HG03520 (cell line): ENCODE measurements at regions not wholly inside any gene's neighbourhood (a gene's known extent, or its start where the extent isn't known, plus 50 kb on each side); places are given as distances from the start of the nearest gene placed in this dataset.

Source experiments
- ATAC-seq: cut with Tn5 transposase; IDR thresholded peaks from one replicate; pipeline ENCODE4 v1.9.1; 2021; ENCODE audit warnings: mild to moderate bottlenecking, moderate library complexity; ENCODE audit not compliant: unreplicated experiment

DNA sequence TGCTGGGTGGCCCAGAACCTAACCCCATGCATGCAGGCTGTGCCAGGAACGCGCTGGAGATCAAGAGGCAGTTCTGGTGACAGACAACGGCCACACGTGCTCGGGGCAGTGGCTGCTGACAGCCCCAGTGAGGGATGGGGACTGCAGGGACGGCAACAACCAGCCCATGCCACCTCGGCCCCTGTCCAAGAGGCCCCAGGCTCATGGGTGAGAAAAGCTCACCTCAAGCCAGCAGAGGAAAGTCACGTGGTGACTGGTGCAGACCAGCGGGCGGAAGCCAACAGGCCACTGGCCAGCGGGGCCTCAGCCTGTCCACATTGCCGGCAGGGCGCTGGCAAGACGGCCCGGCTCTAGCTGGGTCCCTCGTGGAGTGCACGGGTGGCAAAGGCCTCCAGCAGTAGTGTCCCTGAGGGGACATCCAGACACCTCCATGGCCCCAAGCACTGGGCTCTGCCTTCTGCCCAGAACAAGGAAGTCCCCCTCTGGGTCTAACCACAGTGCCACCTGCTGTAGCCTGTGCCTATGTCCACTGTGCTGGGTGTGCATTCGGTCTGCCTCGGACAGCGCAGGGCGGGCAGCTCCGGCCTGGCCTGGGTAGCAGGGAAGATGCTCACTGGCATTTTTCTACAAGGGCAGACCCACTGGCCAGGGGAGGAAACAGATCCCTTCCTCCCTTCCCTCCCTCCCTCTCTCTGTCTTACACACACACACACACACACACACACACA is 134.1 kb downstream of the NCOR2 start:
- ATAC-seq = no peak

DNA sequence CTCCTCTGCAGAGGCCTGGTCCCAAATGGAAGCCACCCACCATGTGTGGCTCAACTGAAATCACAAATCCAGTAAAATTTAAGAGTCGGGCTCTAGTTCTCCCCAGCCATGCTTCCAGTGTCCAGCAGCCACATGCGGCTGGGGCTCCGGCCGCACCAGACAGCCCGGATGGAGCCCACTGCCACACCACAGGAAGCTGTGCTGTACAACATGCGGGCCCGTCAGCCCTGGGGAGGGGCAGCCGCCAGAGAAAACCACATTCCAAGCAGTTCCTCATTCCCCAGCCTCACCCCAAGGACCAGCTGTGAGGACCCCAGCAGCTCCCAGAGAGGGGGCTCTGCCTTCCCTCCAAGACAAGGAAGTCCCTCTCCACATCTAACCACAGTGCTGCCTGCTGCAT is 135.0 kb downstream of the NCOR2 start:
- ATAC-seq = no peak

DNA sequence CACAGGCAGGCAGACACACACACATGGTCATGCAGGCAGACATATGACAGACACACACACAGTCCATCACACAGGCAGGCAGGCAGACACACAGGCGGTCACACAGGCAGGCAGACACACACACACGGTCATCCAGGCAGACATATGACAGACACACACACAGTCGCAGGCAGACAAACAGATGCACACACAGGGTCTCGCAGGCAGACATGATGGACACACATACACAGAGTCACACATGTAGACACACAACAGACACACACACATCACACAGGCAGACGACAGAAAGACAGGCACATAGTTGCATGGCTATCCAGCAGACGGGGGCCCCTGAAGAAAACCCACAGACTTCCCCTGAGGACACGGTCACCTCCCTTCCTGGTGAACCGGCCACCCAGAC is 135.4 kb downstream of the NCOR2 start:
- no peak for ATAC-seq

DNA sequence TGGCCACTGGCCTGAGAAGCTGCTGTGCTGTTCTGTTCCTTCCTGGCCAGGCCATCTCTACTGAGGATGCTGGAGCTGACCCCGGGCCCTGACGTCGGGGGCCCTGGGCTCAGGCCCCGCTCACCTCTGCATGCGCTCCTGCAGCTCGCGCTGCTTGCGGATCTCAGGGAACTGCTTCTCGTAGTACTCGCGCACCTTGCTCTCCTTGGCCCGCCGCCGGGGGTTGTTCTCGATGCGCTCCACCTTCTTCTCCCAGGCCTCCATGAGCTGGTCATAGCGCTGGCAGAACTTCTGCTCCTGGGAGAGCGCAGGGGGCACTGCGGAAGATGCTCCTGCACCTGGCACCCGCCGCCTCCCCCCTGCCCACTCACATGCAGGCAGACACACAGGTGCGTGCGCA is 135.6 kb downstream of the RFLNA start:
- ATAC-seq = no peak

DNA sequence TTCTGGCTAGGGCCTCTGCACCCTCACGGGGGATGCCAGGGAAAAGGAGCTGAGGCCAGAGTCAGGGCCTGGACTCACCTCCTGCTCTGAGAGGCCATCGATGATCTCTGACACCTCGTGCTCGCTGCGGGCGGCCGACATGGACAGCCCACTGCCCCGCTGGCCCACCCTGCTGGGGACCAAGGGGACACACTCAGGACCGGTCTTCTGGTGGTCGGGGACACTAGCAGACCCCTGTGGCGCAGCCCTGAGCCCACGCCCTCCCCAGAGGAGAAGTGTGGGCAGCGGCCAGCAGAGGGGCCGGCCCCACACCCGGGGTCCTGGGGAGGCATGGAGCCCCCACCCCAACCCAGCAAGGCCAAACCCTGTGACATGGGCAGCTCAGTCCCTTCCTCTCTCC is 134.6 kb downstream of the RFLNA start:
- ATAC-seq = no peak

DNA sequence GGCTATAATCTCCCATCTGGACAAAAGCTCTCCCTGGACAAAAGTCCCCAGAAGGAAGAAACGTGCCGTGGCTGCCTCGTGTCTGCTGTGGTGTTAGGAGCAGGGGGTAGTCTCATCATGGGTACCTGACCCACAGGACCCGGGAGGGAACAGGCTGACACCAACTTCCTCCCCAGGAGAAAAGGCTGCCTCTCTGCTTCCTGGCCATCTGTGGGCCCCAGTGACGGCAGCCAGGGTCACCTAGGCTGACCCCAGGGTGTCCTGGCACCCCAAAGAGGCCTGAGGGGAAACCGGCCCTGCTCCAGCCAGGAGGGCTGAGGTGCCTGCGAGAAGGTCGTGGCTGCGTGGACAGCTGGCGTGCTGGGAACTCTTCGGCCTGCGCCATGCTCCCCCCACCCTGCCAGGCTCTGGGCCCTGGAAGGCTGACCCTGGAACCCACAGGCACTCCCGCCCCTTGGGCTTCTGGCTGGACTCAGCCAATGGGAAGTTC is 133.9 kb downstream of the RFLNA start:
- no peak for ATAC-seq

DNA sequence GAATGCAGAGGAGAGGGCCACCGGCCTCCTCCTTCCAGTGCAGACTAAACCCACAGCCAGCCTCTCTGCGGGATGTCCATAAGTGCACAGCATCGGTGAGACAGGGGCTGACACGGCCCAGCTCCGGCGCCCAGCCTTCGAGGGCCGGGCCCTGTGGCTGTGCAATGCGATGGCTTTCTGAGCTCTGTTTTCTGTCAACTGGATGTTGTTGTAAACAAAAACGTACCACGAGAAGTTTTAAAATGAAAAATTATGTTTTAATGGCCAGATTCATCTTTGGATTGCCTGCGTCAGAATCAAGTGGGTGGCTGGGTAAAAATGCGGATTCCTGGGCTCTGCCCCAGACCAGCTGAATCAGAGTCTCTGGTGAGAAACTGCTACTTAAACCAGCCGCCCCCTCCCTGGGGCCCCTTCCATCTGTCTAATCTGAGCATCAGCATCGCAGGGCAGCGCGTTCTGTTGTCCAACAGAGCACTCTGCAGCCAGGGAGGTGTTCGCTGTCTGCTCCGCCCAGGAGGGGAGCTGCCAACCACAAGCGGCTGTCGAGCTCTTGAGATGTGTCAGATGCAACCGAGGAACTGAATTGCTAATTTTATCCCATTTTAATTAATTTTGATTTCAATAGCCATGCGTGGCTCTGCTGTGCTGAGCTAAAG is 133.4 kb downstream of the RFLNA start:
- no peak for ATAC-seq

DNA sequence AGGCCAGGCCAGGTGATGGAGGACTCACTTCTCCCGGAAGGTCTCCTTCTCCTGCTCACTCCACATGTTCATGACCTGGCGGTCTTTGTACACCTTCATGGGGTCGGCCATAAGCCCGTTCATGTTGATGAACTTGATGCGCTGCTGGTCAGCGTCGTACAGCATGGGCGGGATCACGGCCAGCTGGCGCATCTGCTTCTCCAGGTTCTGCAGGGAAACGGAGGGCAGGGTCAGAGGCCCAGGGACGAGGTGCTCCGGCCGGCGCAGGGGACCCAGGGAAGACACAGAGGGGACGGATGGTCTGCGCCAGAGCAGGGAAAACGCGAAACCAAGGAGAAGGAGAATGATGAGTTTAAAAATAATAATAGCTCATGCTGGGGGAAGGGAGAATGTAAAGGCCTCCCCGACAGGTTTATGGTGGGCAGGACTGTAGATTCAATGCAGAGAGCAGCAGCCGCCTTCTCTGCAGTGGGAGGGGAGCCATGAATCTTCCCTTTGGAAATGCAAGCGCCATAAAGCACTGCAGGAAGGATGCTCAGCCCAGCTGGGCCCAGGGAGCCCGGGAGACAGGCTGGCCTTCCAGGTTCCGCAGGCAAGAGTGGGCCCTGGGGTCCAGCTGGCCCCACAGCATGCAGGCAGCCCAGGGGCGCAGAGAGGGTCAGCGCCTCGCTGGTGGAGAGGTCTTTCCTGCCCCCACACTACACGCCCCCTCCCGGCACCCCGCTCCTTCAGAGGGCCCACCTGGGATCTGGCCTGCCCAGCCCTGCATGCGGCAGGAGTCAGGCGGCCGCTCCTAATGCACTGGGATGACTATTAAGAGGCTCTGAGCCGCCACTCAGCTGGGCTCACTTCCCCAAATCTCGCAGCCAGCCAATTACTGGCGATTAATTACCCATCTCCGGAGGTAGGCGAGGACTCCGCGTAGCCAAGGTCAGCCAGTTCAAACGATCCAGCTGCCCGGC is 132.0 kb downstream of the RFLNA start:
- no peak for ATAC-seq

DNA sequence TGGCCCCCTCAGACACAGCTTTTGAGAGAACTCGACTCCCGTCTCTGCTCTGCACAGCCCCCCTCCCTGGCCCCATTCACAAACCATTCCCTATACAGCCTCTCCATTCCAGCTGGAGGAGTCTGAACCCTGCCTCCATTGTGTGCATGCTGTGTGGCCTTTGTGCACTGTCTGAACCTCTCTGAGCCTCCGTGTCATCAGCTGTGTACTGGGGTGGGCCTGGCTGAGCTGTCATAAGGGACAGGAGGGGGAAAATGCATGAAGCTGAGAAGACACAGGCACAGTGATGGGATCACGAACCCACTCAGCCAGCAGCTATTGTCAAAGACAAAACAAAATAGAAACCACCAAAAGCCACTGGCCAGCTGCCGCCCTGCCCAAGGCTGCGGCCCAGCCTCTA is 130.8 kb downstream of the RFLNA start:
- ATAC-seq = no peak

DNA sequence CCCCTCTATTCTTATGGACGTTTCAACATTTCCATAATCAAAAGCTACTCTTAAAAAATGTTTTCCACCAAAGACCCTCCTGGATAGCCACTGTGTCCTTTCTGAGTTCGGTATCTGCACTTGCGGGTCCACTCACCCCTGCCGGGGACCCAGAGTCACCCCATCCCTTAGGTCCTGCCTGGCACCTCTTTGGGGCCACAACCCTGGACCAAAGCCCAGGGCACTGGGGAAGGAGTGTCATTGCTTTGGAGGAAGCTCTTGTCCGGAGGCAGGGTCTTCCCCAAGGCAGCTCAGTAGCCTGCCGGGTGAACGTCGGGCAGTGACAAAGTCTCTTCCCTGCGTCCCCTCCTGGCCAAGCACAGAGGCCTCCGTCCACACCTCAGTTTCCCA is 129.6 kb downstream of the RFLNA start:
- ATAC-seq = no peak

DNA sequence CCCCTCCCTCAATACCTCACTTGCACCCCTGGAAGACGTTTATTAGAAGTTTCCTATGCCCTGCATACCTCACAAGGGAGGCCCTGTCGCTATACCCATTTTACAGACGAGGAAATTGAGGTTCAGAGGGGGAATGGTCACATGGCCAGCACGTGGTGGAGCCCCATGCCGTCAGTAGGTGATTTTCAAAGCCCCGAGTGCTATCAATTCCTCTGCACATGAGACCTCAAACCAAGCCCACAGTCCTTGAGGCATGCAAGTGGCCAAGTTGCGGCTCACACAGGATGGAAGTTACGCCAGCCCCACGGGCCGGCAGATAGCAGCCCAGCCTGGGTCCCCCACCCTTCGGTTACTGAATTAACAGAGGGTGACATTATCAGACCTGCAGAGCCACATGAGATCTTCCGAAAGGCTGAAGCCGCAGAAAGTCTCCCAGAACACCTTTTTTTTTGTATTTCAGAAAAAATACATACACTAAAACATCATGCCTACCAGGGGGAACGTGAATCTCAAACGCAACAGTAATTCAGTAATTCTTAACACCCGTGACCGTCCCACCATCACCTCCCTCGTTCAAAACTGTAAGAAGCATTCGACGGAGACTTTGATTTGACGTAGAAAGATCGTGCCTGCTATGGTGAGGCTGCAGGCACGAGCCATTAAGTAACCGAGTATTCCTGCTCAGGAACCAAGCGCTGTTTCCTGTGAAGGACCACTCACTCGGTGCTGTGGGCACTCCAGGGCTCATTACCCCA is 129.0 kb downstream of the RFLNA start:
- ATAC-seq = no peak

DNA sequence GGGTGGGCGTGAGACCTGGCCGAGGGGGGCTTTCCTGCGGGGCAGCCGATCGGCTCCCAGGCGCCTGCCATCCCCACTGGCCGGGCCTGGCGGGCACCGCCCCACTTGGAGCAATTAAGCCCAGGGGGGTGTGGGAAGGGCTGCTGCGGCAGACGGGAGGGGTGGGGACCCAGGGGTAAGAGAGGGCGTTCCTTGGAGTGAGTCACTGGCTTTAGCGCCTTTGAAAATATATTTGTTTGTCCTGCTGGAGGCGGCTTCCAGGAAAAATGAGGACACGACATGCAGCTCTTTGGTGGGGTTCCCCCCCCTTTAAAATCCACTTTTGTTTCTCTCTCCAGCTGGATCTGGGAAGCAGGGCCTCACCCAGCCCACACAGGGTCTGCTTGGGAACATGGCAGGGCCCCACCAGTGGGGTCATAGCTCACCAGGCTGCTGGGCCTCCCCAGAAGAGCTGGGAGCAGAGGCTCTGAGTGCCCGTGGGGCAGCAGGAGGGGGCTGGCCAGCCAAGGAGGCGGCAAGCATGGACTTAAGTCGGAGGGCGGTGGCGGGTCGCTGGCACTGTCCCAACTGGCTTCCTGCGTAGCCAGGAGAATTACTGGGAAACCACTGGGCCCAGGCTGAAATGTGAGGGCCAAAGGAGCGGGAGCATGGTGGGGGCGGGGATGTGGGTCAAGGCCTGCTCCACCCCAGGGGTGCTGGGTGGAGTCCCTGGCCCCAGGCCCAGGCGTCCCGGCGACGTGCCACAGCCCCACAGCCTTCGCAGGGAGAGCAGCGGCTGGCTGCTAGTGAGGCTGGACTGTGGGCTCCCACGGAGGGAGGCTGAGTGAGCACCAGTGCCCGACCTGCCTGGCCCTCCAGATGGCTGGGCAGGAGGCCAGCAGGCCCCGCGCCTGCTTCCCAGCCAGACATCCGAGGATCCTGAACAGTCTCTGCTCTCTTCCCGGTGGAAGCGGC is 128.0 kb downstream of the RFLNA start:
- no peak for ATAC-seq

DNA sequence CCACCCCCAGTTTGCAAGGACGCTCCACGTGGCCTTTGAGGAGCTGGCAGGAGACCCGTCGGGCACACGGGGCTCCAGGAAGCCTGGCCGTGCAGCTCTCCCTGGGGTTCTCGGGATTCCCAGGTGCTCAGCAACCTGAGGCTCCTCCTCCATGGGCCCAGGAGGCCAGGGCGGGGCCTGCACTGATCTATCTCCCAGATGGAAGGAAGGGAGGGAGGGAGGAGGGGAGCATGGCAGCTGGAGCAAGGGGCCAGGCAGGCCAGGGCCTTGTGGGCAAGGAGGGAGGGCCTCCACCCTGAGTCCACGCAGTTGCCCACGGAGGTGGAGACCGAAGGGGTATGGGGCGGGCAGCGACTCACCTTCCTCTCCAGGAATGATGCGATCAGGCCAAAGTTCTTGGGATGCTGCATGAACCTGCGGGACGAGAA is 127.3 kb downstream of the RFLNA start:
- ATAC-seq = no peak

DNA sequence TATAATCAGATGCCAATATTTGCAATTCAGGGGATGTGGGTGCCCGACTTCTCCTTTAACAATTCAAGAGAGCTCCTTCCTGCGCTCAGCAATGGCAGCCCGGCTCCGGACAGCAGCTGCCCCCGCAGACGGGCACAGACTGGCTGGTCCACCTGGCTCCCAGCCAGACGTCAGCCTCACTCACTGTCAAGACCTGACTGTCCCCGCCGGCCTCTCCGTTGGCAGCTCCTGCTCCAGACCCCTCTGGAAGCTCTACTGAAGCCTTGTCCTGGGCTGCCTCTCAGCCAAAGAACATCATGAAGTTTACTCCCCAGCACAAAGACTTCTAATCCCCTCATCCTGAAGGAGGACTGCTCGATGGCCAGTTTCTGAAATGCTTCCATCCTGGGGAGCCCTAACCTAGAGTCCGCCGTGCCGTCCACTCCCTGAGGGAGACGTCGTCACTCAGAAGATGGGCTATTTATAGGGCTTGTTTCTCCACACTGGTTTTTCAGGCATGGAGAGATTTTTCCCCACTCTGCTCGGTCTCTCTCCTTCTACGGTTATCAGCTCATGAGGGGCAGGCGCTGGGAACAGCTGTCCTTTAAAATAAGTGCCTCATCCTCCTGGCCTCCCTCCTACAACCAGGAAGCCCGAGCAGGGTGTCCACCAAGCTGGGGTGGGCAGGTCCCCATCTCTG is 126.2 kb downstream of the RFLNA start:
- ATAC-seq = no peak

DNA sequence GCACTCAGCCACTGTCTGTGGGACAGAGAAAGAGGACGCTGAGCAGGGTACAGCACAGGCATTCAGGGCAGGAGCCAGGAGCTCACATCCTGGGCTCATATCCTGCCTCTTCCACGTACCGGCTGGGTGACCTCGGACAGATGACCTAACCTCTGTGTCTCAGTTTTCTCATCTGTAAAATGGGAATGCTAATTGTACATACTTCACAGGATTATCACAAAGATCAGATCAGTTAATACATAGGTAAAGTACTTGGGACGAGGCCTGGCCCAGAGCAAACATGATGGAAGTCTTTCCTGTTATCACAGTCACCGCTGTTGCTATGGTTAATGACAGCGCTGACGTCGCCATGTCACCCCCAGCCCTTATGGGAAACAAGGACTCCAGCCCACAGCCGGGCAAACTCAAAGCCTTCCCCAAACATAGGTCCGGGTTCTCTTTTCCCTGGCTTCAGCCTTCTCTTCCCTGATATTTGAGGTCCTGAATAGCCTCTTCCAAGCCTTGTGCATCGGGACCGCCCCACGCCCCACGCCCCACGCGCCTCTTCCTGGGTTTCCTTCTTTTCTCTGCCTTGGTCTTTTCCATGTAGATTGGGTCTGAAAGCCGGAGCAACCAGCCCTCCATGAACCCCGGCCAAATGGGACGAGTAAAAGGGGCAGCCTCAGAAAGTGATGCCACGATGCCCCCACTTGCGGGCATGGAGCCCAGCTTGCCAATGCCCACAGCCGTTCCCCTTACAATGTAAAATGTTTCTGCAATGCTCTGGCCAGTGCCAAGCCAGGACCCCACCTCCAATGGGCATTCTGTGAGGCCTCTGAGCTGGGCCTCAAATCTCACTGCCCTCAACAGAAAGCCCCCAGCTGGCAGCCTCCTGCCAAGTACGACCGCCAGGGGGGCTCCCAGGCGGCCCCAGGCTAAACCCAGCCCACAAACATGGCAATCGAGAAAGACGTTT is 125.4 kb downstream of the RFLNA start:
- no peak for ATAC-seq

DNA sequence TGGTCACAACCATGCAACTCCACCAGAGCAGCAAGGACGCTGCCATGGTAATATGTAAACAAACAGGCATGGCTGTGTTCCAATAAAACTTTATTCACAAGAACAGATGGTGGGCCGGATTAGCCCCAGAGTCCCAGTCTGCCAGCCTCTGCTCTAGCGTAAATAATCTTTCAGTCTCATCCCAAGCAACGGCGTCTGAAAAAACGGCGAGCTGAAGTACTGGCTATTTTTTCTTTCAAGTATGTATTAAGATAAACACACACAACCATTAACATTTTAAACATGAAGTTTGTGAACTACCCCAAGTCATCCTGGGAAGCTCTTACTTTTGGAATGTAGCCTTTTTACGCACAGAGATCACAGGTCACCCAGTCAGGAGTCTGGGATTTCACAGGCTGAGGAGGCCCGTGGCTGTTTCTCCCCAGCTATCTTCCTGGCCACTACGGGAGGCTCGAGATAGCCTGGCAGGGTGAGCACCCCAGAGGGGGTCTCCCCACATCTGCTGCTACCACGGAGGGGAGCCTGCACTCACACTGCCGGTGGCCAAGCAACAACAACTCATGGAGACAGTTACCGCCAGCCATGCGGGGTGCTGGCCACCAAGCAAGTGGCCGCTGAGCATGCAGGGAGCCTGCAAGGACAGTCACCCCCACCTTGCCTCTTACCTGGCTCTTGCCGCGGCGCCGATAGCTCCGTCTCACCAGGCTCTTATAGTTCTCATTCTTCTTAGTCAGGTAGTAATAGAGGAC is 124.6 kb downstream of the RFLNA start:
- ATAC-seq = no peak

DNA sequence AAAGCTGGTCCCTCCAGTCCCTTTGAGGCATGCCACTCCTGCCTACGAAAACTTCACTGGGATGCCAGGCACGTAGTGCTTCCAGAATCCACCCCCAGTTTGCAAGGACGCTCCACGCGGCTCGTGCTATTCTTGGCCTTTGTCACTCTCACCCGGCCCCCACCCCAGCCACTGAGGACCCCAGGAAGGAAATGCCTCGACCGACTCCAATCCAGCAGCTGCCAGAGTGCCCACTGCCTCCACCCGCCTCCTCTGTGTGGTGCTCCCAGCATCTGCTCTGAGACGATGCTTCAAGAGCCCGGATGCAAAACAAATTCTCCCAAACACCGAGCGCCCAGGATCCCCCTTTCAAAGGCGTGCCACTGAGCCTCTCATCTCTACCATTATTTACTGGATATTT is 123.9 kb downstream of the RFLNA start:
- no peak for ATAC-seq
